WERI-Rb-1 (cell line): ENCODE measurements at regions not wholly inside any gene's neighbourhood (a gene's known extent, or its start where the extent isn't known, plus 50 kb on each side); places are given as distances from the start of the nearest gene placed in this dataset.

Experiments
- DNase-seq: peaks from one replicate; pipeline ENCODE4 v3.0.0-alpha.2; 2020
- H3K27ac ChIP-seq: fragments of 250-450 bp; sonication (Bioruptor Pico); 2 replicates; pipeline ENCODE4 v1.5.1; 2020; ENCODE audit warnings: mild to moderate bottlenecking, moderate library complexity
- H3K27me3 ChIP-seq: fragments of 250-450 bp; sonication (Bioruptor Pico); 2 replicates; pipeline ENCODE4 v1.5.1; 2021; ENCODE audit warnings: mild to moderate bottlenecking, low read depth, moderate library complexity; ENCODE audit not compliant: insufficient read depth, severe bottlenecking
- H3K36me3 ChIP-seq: fragments of 250-450 bp; sonication (Bioruptor Pico); 2 replicates; pipeline ENCODE4 v1.5.1; 2020; ENCODE audit warnings: mild to moderate bottlenecking, moderate library complexity
- H3K4me3 ChIP-seq: 2 replicates; pipeline ENCODE4 v1.5.1; 2011; ENCODE audit warnings: low read depth, mild to moderate bottlenecking, control low read depth, low read length
- H3K9me3 ChIP-seq: fragments of 250-450 bp; sonication (Bioruptor Pico); 2 replicates; pipeline ENCODE4 v1.5.1; 2021; ENCODE audit warnings: mild to moderate bottlenecking, moderate library complexity; ENCODE audit not compliant: severe bottlenecking
- TF ChIP-seq, protein P1 (sequence below): IDR thresholded peaks from 2 replicates; pipeline ENCODE4 v1.5.1; 2011; ENCODE audit warnings: low read depth, mild to moderate bottlenecking, control low read depth, inconsistent platforms, low read length

GRCh38 chr5:83776437-83777031, 55.9 kb upstream of the HAPLN1 start:
- no peak for DNase-seq
- H3K36me3 ChIP-seq = no peaks in the 10 kb centered on the region
- H3K27me3 ChIP-seq = no peaks in the 10 kb centered on the region
- H3K9me3 ChIP-seq = no peaks in the 10 kb centered on the region
- TF ChIP-seq, protein P1, sequence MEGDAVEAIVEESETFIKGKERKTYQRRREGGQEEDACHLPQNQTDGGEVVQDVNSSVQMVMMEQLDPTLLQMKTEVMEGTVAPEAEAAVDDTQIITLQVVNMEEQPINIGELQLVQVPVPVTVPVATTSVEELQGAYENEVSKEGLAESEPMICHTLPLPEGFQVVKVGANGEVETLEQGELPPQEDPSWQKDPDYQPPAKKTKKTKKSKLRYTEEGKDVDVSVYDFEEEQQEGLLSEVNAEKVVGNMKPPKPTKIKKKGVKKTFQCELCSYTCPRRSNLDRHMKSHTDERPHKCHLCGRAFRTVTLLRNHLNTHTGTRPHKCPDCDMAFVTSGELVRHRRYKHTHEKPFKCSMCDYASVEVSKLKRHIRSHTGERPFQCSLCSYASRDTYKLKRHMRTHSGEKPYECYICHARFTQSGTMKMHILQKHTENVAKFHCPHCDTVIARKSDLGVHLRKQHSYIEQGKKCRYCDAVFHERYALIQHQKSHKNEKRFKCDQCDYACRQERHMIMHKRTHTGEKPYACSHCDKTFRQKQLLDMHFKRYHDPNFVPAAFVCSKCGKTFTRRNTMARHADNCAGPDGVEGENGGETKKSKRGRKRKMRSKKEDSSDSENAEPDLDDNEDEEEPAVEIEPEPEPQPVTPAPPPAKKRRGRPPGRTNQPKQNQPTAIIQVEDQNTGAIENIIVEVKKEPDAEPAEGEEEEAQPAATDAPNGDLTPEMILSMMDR = no peak
- H3K4me3 ChIP-seq = no peak overlapping the region
- H3K27ac ChIP-seq = no peak overlapping the region
